ENCODE measurements at regions not wholly inside any gene's neighbourhood (a gene's known extent, or its start where the extent isn't known, plus 50 kb on each side); places are given as distances from the start of the nearest gene placed in this dataset.
"Not testable (repeated sequence)": the region's sequence is repeated elsewhere in the genome, so short reads cannot be mapped to it uniquely, and the experiment has no call there.

DNA sequence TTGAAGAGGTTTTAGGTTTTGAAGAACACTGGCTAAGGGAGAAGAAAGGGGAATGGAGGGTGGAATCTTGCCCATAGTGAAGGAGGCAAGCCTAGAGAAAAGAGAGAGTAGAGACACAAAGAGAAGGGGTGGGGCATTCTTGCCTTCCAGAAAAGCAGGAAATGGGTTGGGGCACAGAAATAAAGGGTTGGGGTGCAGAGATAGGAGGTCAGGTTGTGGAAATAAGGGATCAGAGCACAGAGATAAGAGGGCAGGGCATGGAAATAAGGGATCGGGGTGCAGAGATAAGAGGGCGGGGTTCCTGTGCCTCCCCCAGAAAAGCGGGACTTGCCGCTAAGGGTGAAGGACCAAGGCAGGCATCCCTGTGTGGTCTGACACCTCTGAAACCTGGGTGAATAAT is 69.9 kb downstream of the ALG1L2 start:
- not testable (repeated sequence) for FAIRE-seq

DNA sequence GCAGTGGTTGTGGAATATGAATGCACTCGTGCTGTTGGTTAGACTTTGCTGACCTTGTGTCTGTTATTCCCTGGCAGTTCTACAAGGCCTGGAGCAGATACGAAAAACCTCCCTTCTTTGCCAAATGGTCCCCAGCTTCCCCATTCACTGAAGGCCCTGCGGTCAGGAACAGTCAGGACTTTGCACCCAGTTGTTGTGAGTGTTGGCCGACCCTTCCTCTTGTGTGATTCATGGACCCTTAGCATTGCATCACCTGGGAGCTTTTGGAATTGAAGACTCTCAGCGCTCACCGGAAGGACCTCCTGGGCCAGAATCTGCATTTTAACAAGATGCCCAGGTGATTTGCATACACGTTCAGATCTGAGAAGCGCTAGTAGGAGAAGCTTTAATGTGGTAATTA is 71.6 kb downstream of the ALG1L2 start:
- FAIRE-seq = not testable (repeated sequence)

GRCh38 chr3:130155464-130155863 is 73.8 kb downstream of the ALG1L2 start:
- FAIRE-seq = not testable (repeated sequence)

GRCh38 chr3:130166856-130167255 is 85.2 kb downstream of the ALG1L2 start:
- not testable (repeated sequence) for FAIRE-seq

DNA sequence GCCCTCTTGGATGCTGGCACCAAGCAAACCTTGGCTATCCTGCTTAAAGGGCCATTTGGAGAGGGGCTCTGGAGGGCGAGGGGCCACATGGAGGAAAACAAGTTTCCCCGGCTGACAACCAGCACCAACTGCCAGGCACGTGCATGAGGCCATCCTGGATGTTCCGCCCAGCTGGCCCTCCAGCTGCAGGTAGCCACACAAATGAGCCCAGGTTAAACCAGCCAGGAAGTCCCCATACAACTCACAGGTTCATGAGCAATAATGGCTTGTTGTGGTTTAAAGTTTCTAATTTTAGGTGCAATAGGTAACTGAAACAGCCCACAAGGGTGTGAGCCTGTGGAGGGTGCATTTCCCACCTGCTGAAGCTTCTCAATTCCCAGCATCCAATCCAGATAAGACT is 93.6 kb downstream of the ALG1L2 start:
- not testable (repeated sequence) for FAIRE-seq

DNA sequence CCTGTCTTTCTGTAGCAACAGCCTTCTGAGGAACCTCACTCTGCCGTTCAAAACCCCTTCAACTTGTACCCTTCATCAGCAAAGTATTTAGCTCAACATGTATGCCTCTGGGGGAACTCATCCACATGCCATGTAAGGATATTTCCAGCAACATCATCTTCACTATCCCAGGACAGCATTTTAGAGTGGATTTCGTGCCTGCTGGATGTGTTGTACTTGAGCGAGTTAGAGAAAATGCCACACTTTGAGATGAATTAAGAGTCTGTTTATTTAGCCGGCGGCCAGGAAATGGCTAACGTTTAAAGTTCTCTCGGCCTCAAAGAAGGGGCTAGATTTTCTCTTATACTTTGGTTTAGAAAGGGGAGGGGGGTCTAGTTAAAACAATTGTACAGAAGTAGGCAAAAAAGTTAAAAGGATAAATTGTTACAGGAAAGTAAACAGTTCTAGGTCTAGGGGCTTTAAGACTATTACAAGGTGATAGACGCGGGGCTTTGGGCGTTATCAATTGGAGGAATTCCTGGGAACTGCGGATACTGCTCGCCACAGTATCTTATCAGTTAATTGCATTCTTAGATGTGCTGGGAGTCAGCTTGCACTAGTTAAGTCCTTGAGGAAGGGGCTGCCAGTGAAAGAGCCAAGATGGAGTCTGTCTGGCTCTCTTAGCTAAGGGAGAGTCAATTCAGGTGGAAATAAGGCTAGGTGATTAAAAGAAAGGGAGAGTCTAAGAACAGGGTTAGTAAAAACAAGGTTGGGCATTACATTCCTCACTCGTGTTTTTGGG is 95.0 kb downstream of the ALG1L2 start:
- FAIRE-seq = not testable (repeated sequence)

GRCh38 chr3:130178835-130179234 is 97.2 kb downstream of the ALG1L2 start:
- not testable (repeated sequence) for FAIRE-seq

DNA sequence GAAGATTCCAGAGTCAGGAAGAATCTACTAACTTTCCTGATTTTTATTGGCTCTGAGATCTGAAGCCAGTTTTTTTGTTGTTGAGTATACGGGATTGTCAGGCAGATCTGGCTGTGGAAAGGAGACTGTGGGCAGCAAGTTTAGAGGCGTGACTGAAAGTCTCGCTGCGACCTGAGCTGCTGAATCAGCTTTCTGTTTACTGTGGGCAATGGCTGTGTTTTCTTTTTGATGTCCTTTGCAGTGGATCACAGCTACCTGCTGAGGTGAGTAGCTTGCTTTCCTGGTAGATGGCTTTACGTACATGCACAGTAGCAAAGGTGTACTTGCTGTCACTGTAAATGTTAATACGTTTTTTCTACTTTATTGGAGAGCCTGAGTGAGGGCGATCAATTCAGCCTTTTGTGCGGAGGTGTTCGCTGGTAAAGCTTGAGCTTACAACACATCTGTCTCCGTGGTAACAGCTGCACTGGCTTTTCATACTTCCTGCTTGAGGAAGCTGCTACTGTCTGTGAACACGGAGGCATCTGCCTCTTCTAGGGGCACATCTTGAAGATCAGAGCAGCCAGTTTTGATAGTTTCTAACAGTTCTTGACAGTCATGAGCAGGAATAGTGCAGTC is 97.8 kb downstream of the ALG1L2 start:
- not testable (repeated sequence) for FAIRE-seq

DNA sequence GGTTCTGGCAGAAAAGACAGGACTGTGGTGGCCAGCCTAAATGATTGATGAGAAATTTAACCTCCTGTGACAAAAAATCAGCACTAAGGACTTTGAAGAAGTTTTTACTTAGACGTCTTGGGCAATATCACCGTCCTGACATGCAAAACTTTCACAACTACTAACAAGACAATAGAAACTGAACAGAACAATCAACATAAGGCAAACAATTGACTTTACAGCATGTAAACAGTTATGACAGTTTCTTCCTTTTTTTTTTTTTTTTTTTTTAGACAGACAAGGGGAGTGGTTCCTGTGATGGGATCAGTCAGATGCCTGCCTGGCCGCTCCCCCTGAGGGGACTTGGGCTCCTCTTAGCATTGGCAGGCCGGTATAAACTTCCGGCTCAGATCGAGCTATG is 100.8 kb downstream of the ALG1L2 start:
- FAIRE-seq = not testable (repeated sequence)

GRCh38 chr3:130183689-130184088 is 102.1 kb downstream of the ALG1L2 start:
- FAIRE-seq = not testable (repeated sequence)

DNA sequence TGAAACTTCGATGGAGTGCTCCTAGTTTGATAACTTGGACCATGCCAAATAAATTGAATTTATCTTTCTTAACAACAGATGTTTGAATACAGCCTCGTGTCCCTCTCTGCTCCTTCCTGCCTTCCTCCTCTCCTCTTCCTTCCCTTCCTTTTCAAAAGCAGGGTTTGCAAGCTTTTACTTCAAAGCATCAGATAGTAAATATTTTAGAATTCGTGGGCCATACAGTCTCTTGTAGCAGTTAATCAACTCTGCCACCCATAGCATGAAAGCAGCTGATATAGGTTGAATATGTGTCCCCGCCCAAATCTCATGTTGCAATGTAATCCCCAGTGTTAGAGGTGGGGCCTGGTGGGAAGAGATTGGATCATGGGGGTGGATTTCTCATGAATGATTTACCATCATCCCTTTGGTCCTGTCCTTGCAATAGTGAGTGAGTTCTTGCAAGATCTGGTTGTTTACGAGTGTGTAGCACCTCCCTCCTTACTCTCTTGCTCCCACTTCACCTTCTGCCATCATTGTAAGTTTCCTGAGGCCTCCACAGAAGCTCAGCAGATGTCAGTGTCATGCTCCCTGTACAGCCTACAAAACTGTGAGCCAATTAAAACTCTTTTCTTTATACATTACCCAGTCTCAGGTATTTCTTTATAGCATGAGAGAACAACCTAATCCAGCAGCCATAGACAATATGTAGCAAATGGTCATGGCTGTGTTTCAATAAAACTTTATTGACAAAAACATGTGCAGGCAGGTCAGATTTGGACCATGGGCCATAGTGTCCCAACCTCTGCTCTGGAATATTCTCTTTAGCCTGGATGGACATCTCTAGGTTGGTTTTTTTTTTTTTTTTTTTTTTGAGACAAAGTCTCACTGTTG is 102.8 kb downstream of the ALG1L2 start:
- FAIRE-seq = not testable (repeated sequence)

DNA sequence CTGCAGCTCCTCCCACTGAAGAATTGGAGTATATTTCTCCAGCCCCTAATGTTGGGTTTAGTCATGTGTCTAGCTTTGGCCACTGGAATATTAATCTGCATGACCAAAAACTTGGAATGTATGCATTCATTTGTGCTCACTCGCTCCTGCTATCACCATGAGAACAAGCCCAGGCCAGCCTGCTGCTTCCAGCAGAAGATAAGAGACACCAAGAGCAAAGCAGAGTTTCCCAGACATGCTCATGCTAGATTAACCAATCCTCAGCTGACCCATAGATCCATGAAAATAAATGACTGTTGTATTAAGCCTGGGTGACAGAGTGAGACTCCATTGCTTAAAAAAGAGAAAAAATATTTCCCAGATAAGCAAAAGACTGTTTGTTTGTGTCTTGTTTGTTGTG is 119.6 kb downstream of the ALG1L2 start:
- FAIRE-seq = not testable (repeated sequence)

DNA sequence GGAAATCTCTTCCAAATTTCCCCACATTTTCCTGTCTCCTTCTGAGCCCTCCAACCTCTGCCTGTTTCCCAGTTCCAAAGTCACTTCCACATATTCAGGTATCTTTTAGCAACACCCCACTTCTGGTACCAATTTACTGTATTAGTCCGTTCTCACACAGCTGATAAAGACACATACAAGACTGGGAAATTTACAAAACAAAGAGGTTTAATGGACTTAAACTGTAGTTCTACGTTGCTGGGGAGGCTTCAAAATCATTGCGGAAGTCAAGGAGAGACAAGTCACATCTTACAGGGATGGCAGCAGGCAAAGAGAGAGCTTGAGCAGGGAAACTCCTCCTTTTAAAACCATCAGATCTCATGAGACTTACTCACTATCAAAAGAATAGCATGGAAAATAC is 122.0 kb downstream of the ALG1L2 start:
- not testable (repeated sequence) for FAIRE-seq

- no peak for FAIRE-seq
Observed at GRCh38 chr3:130227540-130227939, 117.9 kb upstream of the COL6A5 start.

DNA sequence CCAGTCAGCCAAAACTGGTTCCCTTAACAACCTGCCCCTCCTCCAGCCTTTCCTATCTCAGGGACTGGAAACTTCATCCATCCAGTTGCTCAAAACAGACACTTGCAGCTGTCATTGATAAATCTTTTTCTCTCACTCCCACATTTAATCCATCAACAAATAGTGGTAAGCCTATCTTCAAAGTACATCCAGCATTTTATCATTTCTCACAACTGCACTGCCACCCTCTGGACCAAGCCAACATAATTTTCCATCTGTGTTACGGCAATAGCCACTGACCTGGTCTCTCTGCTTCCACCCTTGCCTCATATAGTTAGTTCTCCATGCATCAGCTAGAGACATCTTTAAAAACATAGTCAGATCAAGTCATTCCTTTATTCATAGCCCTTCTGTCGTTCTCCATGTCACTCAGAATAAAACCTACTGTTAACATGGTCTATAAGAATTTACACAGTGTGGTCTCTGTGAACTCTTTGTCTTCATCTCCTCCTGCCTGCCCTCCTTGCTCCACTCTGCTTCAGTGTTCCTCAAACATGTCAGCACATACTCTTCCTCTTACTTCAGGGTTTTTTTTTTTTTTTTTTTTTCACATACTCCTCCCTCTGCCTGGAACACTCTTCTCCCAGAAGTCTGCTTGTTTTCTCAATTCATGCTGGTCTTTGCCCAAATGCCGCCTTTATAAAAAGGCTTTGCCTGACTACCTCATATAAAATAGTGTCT is 102.5 kb upstream of the COL6A5 start:
- no peak for FAIRE-seq

GRCh38 chr3:130243808-130244207 is 101.7 kb upstream of the COL6A5 start:
- FAIRE-seq = no peak

DNA sequence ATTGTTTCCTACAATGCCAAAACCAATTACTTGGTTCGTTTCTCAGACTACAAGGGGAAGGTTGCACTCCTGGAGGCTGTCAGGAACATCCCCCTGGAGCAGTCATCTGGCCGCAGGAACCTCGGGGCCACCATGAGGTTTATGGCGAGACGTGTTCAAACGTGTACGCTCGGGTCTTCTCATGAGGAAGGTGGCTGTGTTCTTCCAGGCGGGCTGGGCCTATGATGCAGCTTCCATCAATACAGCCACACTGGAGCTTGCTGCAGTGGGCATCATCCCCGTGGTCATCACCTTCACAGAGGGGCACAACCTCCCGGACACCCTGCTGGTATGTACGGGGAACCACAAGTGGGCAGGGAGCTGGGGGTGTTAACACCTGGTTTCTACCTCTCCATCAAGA is 94.5 kb upstream of the COL6A5 start:
- no peak for FAIRE-seq

DNA sequence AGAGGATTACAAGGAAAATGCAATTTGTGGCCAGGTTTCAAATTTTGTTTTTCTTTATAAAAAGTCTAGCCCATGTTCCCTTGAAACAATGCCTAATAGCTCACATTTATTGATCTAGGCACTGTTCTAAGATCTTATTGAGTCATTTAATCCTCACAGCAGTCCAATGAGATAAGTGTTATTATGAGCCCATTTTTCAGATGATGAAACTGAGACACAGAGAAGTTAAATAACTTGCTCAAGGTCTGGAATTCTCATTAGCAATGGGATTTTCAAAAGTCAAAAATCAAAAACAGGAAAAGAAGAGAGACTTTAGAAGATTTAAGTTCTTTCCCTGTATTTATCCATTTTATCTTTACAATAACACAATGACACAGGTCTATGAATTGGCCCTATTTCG is 90.0 kb upstream of the COL6A5 start:
- FAIRE-seq = no peak

DNA sequence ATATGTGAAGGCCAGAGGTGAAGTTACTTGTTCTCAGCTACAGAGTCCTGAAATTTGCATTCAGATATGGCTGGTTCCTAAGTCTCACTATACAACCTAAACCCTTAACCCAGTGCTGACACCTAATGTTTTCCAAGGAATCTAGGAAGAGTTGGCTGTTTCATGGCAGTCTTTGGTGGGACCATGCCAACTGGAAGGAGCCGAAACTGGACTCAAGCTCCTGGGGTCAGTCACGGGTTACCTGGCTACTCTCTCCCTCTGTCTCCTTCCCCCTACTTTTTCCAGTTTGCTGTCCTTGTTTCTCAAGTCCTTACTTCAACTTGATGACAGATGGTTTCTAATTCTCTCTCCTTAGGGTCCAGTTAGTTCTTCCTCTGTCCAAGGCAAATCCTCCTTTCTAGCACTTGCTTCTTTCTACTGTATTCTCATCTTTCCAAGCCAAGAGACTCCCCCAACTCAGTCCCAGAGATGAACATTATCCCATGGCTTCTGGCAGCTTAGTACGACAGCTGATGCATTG is 88.6 kb upstream of the COL6A5 start:
- FAIRE-seq = no peak

GRCh38 chr3:130258532-130258952 is 86.9 kb upstream of the COL6A5 start:
- FAIRE-seq = no peak

- FAIRE-seq = no peak
Observed at GRCh38 chr3:130259166-130259874, 86.2 kb upstream of the COL6A5 start.

GRCh38 chr3:130260918-130261317 is 84.6 kb upstream of the COL6A5 start:
- FAIRE-seq = no peak
